Urinary bladder (tissue), 3 donors: ENCODE measurements at regions not wholly inside any gene's neighbourhood (a gene's known extent, or its start where the extent isn't known, plus 50 kb on each side); places are given as distances from the start of the nearest gene placed in this dataset.

Source experiments
- DNase-seq: peaks from one replicate; pipeline ENCODE4 v3.0.0-alpha.2; 2015; ENCODE audit errors: extremely low spot score
- H3K27ac ChIP-seq: one replicate; pipeline ENCODE4 v1.5.1; 2013; ENCODE audit warnings: low read depth, mild to moderate bottlenecking, moderate library complexity
- H3K36me3 ChIP-seq: one replicate; pipeline ENCODE4 v1.6.1; 2013; ENCODE audit warnings: mild to moderate bottlenecking, moderate library complexity; ENCODE audit not compliant: insufficient read depth
- H3K4me1 ChIP-seq: one replicate; pipeline ENCODE4 v1.6.1; 2013; ENCODE audit warnings: mild to moderate bottlenecking, moderate library complexity; ENCODE audit not compliant: insufficient read depth
- H3K4me3 ChIP-seq: one replicate; pipeline ENCODE4 v1.5.1; 2013; ENCODE audit warnings: low read depth, low read length
- WGBS: extraction: QIAGEN DNeasy Blood & Tissue Kit; methylation state at CpG from one replicate; pipeline ENCODE4 v1.1.7; 2013; 5-methylcytosine and 5-hydroxymethylcytosine counted together
- donor health status: healthy with polysubstance abuse.
- donor health status: healthy.

DNA sequence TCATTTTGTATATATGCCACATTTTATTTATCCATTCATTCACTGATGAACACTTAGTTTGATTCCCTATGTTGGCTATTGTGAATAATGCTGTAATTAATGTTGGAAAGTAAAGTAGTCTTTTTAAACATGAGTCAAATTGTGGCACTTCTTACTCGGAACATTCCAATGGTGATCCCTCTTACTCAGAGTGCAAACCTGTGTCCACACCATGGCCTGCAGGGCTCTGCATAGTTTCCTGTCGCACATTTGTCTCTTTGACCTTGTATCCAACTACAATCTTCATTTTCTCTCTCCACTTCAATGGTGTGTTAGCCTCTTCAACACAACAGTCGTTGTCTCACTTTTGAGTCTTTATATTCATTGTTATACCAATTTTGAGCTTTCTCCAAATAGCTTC, 98.1 kb upstream of the PAPPA start:
- WGBS = 79% methylated on average over 3 of the region's 3 CpGs
- no peak overlapping the region for H3K4me3 ChIP-seq
- H3K36me3 ChIP-seq = no peaks in the 10 kb centered on the region
- H3K4me1 ChIP-seq = no peaks in the 10 kb centered on the region
- DNase-seq = no peak
- H3K27ac ChIP-seq = no peak overlapping the region

DNA sequence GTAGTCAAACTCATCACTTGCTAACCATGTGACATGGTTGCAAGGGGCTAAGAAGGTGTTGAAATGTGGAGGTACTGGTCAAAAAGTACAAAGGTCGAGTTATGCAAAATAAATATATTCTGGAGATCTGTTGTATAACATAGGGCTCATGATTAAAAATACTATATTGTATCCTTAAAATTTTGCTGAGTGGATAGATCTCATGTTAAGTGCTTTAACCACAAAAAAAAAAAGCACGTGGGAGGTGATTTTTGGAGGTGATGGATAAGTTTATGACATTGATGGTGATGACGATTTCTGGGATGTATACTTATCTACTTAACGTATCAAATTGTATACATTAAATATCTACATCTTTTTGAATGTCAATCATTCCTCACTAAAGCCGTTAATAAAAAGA, 96.2 kb upstream of the PAPPA start:
- DNase-seq = no peak
- no peaks in the 10 kb centered on the region for H3K36me3 ChIP-seq
- WGBS = 31% methylated on average over 5 of the region's 5 CpGs
- no peak overlapping the region for H3K27ac ChIP-seq
- H3K4me1 ChIP-seq = no peaks in the 10 kb centered on the region
- H3K4me3 ChIP-seq = no peak overlapping the region

DNA sequence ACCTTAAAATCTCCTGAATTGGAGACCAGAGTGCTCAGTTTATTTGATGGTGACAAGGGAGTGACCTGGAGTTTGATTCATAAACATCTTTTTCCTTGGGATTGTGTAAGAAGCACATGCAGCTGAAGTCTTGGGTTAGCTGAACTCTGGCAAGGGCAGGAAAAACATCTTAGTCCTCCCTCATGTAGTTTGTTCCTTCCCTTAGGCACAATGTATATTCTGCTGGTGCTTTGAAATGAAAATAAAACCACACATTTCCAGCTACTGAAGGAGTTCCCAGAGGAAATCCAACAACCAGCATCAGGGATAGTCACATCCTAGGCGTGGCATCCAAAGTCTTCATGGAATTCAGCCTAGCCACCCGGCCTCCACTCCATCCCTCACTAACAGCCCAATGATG, 95.2 kb upstream of the PAPPA start:
- Histone ChIP-seq H3K4me3 (no peak overlapping the region), H3K36me3 (no peaks in the 10 kb centered on the region), H3K27ac (no peak overlapping the region), H3K4me1 (no peaks in the 10 kb centered on the region)
- no peak for DNase-seq
- 93% methylated on average over 2 of the region's 2 CpGs for WGBS

DNA sequence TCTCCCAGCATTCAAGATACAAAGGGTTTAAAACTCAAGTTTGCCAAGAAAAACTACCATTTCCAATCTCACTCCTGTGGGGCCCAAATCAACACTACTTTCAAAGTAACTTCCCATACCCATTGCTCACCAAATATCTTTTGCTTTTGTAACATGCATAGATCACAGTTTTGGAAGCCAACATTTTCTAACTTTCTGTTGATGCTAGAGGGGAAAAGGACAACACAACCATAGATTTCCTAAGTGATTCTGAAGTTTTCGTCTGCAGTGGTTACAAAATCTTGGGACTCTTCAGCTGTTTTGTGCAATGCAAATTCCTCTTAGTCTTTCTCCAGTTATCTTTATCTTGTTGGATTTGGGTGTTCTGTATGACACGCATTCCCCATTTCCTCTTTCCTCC, 94.1 kb upstream of the PAPPA start:
- no peaks in the 10 kb centered on the region for H3K36me3 ChIP-seq
- H3K27ac ChIP-seq = no peak overlapping the region
- no peaks in the 10 kb centered on the region for H3K4me1 ChIP-seq
- WGBS = 85% methylated on average over 2 of the region's 2 CpGs
- no peak for DNase-seq
- no peak overlapping the region for H3K4me3 ChIP-seq

DNA sequence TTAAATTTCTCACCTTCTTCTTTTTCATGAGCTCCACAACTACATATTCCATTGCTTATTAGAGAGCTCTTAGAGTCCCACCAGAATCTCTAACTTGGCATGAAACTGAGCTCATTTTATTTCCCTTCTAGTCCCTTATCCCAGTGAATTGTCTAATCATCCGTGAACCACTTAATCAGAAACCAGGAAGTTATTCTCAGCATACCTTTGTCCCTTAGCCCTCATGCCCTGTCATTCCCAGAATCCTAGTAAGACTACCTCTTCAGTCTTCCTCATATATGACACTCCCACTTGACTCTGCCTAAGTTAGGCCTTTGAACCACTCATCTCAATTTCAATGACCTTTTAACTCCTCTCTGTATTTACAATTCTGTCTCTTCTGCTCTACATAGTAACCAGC, 93.0 kb upstream of the PAPPA start:
- no peaks in the 10 kb centered on the region for H3K4me1 ChIP-seq

DNA sequence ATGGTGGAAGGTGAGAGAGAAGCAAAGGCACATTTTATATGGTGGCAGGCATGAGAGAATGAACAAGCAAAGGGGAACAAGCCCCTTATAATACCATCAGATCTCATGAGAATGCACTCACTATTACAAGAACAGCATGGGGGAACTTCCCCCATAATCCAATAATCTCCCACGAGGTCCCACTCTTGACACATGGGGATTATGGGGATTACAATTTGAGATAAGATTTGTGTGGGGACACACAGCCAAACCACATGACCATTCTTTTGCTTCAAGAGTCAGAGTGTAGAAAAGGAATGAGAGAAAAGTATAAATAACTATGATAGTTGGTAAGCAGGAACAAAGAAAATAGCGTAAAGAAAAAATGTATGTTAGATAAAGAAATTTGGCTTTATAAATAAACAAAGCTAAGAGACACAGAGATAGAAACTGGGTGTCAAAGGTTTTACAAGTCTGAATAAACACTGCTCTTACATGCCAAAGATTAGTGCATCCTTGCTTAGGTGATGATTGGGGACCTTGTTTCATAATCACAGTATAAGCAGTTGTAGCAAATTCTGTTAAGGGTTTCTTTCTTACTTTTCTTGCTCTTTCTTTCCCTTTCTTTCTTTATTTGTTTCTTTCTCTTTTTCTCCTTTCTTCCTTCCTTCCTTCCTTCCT, 91.9 kb upstream of the PAPPA start:
- no peak for DNase-seq
- WGBS = 24% methylated on average over 2 of the region's 2 CpGs
- no peak overlapping the region for H3K27ac ChIP-seq
- H3K4me3 ChIP-seq = no peak overlapping the region
- no peaks in the 10 kb centered on the region for H3K4me1 ChIP-seq
- no peaks in the 10 kb centered on the region for H3K36me3 ChIP-seq

More for the DNA sequence above, 93.0 kb upstream of the PAPPA start:
- Histone ChIP-seq H3K36me3 (no peaks in the 10 kb centered on the region), H3K4me3 (no peak overlapping the region), H3K27ac (no peak overlapping the region)
- 85% methylated on average over 1 of the region's 1 CpG for WGBS
- no peak for DNase-seq

DNA sequence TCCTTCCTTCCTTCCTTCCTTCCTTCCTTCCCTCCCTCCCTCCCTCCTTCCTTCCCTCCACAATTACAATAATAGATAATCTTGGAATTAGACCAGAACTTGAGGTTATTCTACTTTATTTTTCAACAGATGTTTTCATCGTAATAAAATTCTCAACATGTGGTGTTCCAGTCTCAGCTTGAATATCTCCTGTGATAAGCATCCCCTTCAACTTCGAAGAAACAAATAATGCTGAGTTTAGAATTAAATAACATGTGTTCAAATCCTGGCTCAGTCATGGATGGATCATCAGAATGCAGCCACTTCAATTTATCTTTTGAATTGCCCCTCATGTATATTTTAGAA, 91.4 kb upstream of the PAPPA start:
- Histone ChIP-seq H3K36me3 (no peaks in the 10 kb centered on the region), H3K27ac (no peak overlapping the region), H3K4me3 (no peak overlapping the region), H3K4me1 (no peaks in the 10 kb centered on the region)
- DNase-seq = no peak
- 59% methylated on average over 2 of the region's 2 CpGs for WGBS

DNA sequence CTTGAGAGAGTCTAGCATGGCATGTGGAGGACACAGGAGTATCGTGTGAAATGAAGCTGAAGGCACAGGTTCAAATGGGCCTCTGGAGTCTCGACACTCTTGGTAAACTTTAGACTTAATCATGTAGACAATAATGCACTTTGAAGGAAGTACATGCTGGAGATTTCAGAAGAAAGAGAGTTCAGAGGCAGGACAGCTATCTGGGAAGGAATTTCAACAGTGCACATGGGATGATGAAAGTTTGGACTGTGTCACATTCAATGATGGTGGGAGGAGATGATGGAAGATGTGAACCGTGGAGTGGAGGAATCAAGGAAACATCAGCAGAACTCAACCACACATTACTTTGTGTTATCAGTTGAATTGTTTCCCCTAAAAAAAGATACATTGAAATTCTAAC, 88.6 kb upstream of the PAPPA start:
- no peaks in the 10 kb centered on the region for H3K4me1 ChIP-seq
- no peak for DNase-seq

DNA sequence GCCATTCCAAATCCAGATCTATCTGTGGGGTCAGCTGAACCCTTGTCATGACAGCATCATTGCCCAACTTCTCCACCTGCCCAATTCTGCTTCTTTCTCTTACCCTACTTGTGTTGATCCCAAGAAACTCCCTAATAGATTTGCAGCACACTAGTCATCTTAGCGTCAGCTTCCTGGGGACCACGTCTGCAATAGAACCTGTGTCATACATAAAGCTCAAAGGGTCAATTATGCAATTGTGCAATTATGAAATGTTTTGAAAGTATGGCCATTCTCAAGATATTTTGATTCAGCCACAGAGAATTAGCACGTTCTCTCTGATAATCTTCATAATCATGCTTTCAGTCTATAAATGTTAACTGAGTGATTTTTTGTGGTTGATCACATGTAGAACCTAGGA, 87.4 kb upstream of the PAPPA start:
- no peak for DNase-seq
- H3K27ac ChIP-seq = no peak overlapping the region
- H3K4me1 ChIP-seq = no peaks in the 10 kb centered on the region
- WGBS = 94% methylated on average over 3 of the region's 3 CpGs
- H3K4me3 ChIP-seq = no peak overlapping the region
- H3K36me3 ChIP-seq = no peaks in the 10 kb centered on the region

More for the DNA sequence above, 88.6 kb upstream of the PAPPA start:
- no peak overlapping the region for H3K4me3 ChIP-seq
- no peak overlapping the region for H3K27ac ChIP-seq
- H3K36me3 ChIP-seq = no peaks in the 10 kb centered on the region
- WGBS = 89% methylated on average over 3 of the region's 3 CpGs

DNA sequence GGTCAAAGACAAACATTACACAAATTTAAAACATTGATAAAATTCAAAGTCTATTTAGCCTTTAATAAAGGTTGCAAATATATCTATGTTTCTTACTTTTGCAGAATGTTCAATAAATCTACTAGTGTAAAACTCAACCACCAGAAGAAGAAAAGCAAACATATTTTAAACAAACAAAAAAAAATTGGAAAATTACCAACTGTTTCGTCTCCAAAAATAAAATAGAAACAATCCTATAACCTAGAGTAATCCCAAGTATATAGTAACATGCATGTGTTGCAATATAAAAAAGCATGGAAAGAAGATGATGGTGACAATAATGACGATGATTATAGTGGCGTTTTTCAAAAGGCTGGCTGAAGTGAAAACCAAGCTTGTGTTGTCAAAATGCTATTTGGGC, 86.0 kb upstream of the PAPPA start:
- no peak overlapping the region for H3K27ac ChIP-seq
- no peaks in the 10 kb centered on the region for H3K4me1 ChIP-seq
- no peaks in the 10 kb centered on the region for H3K36me3 ChIP-seq
- DNase-seq = no peak
- H3K4me3 ChIP-seq = no peak overlapping the region
- 65% methylated on average over 3 of the region's 3 CpGs for WGBS

DNA sequence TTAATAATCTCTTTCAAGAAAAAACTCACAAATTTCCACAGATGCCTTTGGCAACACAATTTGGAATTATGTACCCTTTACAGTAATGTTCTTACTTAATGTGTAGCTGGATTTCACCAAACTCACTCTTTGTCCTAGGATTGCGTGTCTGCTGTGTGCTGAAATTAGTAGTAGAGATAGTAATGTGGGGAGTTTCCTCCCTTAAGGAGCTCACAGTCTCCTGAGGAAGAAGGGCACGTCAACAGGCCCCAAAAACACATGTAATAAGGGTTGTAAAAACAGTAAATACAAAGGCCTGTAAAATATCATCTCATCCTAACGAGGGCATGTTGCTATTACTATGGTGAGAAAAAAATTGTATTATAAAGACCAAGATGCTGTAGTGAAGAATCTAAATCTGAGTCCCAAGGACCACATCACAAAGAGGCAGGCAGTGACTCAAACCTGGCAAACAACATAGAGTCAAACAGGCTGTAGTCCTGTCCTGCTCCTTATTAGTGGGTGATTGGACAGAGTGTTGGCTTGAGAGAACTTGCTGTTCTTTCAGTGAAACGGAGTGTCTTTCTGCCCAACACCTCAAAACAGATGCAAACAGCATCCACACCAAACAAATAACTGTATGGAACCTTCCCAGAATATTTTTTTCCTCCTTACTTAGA, 83.2 kb upstream of the PAPPA start:
- no peak overlapping the region for H3K27ac ChIP-seq

DNA sequence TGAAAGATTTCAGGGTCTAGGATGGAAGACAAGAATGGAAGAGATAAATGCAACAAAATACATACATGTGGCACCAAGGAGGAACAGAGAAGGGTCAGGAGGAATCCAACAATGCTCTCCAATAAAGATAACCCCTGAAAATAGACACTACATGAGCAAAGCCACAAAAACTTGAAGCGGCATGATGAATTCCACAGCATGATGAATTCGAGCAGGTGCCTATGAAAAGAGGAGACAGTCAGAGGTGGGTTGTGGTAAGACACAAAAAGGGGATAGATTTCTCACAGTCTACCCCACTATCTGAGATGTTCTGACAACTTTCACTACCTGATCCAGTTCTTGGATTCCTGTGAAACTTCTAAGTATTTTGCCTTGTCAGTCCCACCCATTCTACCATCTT, 81.5 kb upstream of the PAPPA start:
- no peak for DNase-seq
- Histone ChIP-seq H3K36me3 (no peaks in the 10 kb centered on the region), H3K27ac (no peak overlapping the region), H3K4me1 (no peaks in the 10 kb centered on the region), H3K4me3 (no peak overlapping the region)
- 87% methylated on average over 2 of the region's 2 CpGs for WGBS

More for the DNA sequence above, 83.2 kb upstream of the PAPPA start:
- 73% methylated on average over 4 of the region's 4 CpGs for WGBS
- H3K4me1 ChIP-seq = no peaks in the 10 kb centered on the region
- H3K4me3 ChIP-seq = no peak overlapping the region
- no peak for DNase-seq
- H3K36me3 ChIP-seq = no peaks in the 10 kb centered on the region

DNA sequence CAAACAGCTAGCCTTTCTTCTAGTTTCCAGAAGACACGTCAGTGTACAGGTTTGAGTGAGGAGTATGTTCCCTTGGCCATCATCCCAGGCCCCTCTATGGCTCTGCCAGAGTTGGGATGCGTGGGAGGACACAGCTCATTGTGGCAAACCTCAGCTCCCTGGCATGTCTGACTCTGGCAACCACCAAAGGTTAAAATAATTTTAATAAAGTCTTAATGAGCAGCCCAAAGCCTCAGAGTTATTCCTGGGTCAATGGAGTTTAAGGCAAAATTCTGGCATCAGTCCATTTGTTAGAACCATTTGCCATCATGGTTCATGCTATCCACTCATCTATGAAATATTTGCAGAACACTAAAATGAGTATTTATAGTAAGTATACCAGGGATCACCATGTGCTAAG, 79.8 kb upstream of the PAPPA start:
- Histone ChIP-seq H3K36me3 (no peaks in the 10 kb centered on the region), H3K4me3 (no peak overlapping the region), H3K4me1 (no peaks in the 10 kb centered on the region), H3K27ac (no peak overlapping the region)
- no peak for DNase-seq
- 77% methylated on average over 2 of the region's 2 CpGs for WGBS

DNA sequence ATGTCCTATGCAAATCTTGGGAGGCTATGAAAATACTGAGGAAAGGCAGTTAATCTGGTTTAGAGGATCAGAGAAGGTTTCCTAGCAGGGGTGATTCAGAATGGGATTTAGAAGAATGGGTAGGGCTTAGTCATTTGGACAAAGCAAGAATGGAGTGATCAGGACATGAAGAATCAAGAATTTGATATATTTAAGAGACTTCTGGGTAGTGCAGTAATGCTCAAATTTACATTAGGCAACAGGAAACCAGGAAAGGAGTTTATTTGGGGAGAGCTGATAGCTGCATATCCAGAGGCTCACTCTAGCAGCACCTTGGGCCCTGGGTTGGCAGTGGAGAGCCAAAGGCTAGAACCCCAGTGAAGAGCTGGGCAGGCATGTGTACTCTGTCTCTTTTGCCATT, 78.9 kb upstream of the PAPPA start:
- Histone ChIP-seq H3K4me3 (no peak overlapping the region), H3K4me1 (no peaks in the 10 kb centered on the region), H3K36me3 (no peaks in the 10 kb centered on the region), H3K27ac (no peak overlapping the region)
- DNase-seq = no peak

DNA sequence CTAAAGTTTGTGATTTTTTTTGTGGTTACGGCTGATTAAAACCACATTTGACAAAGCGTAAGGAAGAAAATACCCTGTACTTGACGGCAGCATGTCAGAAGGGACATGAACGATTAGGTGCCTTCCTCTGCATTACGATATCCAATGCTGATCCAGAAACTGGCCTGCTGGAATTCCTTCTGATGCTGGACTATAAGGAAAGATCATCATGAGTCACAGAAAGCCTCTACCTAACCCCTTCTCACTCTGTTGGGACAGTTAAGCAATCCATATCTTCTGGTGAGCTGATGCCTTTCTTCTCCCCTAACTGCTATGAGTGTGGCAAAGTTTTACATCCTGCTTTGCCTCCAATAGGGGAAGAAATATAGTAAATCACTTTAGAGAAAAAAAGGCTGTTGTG, 78.4 kb upstream of the PAPPA start:
- H3K4me3 ChIP-seq = no peak overlapping the region
- no peaks in the 10 kb centered on the region for H3K4me1 ChIP-seq
- H3K36me3 ChIP-seq = no peaks in the 10 kb centered on the region
- no peak overlapping the region for H3K27ac ChIP-seq
- WGBS = 82% methylated on average over 5 of the region's 5 CpGs
- DNase-seq = no peak
